HepG2 (cell line): ENCODE measurements at regions not wholly inside any gene's neighbourhood (a gene's known extent, or its start where the extent isn't known, plus 50 kb on each side); places are given as distances from the start of the nearest gene placed in this dataset.

ENCODE experiments used
- ARID3A ChIP-seq: IDR thresholded peaks from 2 replicates; pipeline ENCODE4 v1.6.1; 2012; ENCODE audit warnings: low read depth, low read length, improper control_type of control experiment
- ATF4 ChIP-seq, 2 experiments: fragments of 450-650 bp in 1 of 2; sonication (generic) in 1 of 2; formaldehyde crosslinking; IDR thresholded peaks; 2 replicates each; pipeline versions ENCODE4 v1.5.0 to v1.8.0; 2020 to 2022; ENCODE audit warnings: mild to moderate bottlenecking in 1 of 2, missing genetic modification reagents in 1 of 2
- ATF7 ChIP-seq, 2 experiments: fragments of 450-650 bp in 1 of 2; sonication (generic) in 1 of 2; formaldehyde crosslinking in 1 of 2; IDR thresholded peaks; 2 replicates each; pipeline versions ENCODE4 v1.4.0 to v1.6.1; 2016 to 2020; ENCODE audit warnings: antibody characterized with exemption in 1 of 2, mild to moderate bottlenecking in 1 of 2, missing genetic modification reagents in 1 of 2
- CSRNP2 ChIP-seq: sonication (generic); formaldehyde crosslinking; conservative IDR thresholded peaks from 2 replicates; pipeline ENCODE4 v1.8.0; 2022; ENCODE audit warnings: low read depth, missing genetic modification reagents
- FOXA1 ChIP-seq, 2 experiments: fragments of 450-650 bp in 1 of 2; sonication (generic) in 1 of 2; formaldehyde crosslinking in 1 of 2; IDR thresholded peaks; 2 replicates each; pipeline versions ENCODE4 v1.4.0 to v1.6.1; 2016 to 2020; ENCODE audit warnings: missing genetic modification reagents in 1 of 2
- GZF1 ChIP-seq: sonication (generic); formaldehyde crosslinking; IDR thresholded peaks from 2 replicates; pipeline ENCODE4 v1.5.1; 2020; ENCODE audit warnings: mild to moderate bottlenecking, missing genetic modification reagents
- PAF1 ChIP-seq: IDR thresholded peaks from 2 replicates; pipeline ENCODE4 v1.6.1; 2016; ENCODE audit warnings: missing genetic modification reagents, missing compliant biosample characterization
- PHF8 ChIP-seq: sonication (generic); formaldehyde crosslinking; IDR thresholded peaks from 2 replicates; pipeline ENCODE4 v1.5.0; 2020; ENCODE audit warnings: missing genetic modification reagents
- RFXAP ChIP-seq: sonication (generic); formaldehyde crosslinking; IDR thresholded peaks from 2 replicates; pipeline ENCODE4 v1.4.0; 2020; ENCODE audit warnings: missing genetic modification reagents, borderline replicate concordance
- ZFP90 ChIP-seq: sonication (generic); formaldehyde crosslinking; IDR thresholded peaks from 2 replicates; pipeline ENCODE4 v1.8.0; 2022; ENCODE audit warnings: missing genetic modification reagents, mild to moderate bottlenecking, inconsistent platforms, borderline replicate concordance
- ZSCAN20 ChIP-seq: sonication (generic); formaldehyde crosslinking; IDR thresholded peaks from 2 replicates; pipeline ENCODE4 v1.4.0; 2020; ENCODE audit warnings: missing genetic modification reagents, mild to moderate bottlenecking, borderline replicate concordance
- TF ChIP-seq, protein P1 (sequence below): sonication (generic); formaldehyde crosslinking; IDR thresholded peaks from 2 replicates; pipeline ENCODE4 v1.4.0; 2020; ENCODE audit warnings: mild to moderate bottlenecking, missing genetic modification reagents
- TF ChIP-seq, protein P2 (sequence below): IDR thresholded peaks from 2 replicates; pipeline ENCODE4 v1.6.1; 2016; ENCODE audit warnings: control low read depth
- TF ChIP-seq, protein P3 (sequence below): IDR thresholded peaks from 2 replicates; pipeline ENCODE4 v1.6.1; 2016

DNA sequence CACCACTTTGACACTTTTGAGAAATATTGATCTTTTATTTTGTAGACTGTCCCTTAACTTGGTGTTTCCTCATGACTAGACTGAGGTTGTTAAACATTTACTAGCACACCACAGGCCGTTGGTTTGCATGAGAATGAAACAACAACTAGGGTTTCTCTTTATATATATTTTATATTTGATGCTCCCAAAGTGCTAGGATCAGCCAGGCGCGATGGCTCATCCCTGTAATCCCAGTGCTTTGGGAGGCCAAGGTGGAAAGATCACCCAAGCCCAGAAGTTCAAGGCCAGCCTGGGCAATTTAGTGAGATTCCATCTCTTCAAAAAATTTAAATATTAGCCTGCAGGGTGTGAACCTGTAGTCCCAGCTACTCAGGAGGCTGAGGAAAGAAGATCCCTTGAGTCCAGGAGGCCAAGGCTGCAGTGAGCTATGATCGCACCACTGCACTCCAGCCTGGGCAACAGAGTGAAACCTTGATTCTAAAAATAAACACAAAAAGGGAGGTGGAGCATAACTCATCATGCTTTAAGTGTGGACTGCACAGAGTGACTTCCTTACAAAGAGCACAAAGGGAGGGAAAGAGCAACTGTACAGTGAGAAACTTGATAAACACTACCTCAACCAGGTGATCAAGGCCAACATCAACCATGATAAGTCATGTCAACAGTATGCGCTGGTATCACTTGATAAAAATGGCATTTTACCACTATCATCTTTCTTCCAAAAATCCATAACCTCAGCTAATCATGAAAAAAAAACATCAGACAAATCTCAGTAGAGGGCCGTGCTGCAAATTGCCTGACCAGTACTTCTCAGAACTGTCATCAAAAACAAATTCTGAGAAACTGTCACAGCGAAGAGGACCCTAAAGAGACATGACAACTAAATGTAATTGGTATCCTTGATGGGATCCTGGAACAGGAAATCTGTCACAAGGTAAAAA lies 72.8 kb upstream of the ATF7IP2 start (continued):
- no peak for TF ChIP-seq FOXA1 (IDR thresholded peaks at IDR 0.05)
- TF ChIP-seq FOXA1 (CRISPR knock-in tag; IDR thresholded peaks at IDR 0.05) = peak; percentile 65
- TF ChIP-seq CSRNP2 (CRISPR knock-in tag) = no peak
- peak; percentile 19 for TF ChIP-seq ARID3A
- 0 out of 2 replicates have a peak, but pooled peaks have one; percentile 68 for TF ChIP-seq GZF1
- peak; percentile 40; the same call in 1 of the 2 replicates for TF ChIP-seq PHF8
- 0 out of 2 replicates have a peak, but pooled peaks have one; percentile 47 for TF ChIP-seq RFXAP
- no peak for TF ChIP-seq ATF7 (IDR thresholded peaks at IDR 0.05)
- 0 out of 2 replicates have a peak, but pooled peaks have one; percentile 22 for TF ChIP-seq ATF7 (CRISPR knock-in tag; IDR thresholded peaks at IDR 0.05)
- TF ChIP-seq, protein P1, sequence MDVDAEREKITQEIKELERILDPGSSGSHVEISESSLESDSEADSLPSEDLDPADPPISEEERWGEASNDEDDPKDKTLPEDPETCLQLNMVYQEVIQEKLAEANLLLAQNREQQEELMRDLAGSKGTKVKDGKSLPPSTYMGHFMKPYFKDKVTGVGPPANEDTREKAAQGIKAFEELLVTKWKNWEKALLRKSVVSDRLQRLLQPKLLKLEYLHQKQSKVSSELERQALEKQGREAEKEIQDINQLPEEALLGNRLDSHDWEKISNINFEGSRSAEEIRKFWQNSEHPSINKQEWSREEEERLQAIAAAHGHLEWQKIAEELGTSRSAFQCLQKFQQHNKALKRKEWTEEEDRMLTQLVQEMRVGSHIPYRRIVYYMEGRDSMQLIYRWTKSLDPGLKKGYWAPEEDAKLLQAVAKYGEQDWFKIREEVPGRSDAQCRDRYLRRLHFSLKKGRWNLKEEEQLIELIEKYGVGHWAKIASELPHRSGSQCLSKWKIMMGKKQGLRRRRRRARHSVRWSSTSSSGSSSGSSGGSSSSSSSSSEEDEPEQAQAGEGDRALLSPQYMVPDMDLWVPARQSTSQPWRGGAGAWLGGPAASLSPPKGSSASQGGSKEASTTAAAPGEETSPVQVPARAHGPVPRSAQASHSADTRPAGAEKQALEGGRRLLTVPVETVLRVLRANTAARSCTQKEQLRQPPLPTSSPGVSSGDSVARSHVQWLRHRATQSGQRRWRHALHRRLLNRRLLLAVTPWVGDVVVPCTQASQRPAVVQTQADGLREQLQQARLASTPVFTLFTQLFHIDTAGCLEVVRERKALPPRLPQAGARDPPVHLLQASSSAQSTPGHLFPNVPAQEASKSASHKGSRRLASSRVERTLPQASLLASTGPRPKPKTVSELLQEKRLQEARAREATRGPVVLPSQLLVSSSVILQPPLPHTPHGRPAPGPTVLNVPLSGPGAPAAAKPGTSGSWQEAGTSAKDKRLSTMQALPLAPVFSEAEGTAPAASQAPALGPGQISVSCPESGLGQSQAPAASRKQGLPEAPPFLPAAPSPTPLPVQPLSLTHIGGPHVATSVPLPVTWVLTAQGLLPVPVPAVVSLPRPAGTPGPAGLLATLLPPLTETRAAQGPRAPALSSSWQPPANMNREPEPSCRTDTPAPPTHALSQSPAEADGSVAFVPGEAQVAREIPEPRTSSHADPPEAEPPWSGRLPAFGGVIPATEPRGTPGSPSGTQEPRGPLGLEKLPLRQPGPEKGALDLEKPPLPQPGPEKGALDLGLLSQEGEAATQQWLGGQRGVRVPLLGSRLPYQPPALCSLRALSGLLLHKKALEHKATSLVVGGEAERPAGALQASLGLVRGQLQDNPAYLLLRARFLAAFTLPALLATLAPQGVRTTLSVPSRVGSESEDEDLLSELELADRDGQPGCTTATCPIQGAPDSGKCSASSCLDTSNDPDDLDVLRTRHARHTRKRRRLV (CRISPR knock-in tag) = peak; percentile 71; the same call in 1 of the 2 replicates
- no peak for TF ChIP-seq PAF1 (CRISPR knock-in tag)
- TF ChIP-seq, protein P2, sequence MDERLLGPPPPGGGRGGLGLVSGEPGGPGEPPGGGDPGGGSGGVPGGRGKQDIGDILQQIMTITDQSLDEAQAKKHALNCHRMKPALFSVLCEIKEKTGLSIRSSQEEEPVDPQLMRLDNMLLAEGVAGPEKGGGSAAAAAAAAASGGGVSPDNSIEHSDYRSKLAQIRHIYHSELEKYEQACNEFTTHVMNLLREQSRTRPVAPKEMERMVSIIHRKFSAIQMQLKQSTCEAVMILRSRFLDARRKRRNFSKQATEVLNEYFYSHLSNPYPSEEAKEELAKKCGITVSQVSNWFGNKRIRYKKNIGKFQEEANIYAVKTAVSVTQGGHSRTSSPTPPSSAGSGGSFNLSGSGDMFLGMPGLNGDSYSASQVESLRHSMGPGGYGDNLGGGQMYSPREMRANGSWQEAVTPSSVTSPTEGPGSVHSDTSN = no peak
- no peak for TF ChIP-seq ZSCAN20
- 0 out of 2 replicates have a peak, but pooled peaks have one; percentile 79 for TF ChIP-seq ZFP90 (CRISPR knock-in tag)
- TF ChIP-seq, protein P3, sequence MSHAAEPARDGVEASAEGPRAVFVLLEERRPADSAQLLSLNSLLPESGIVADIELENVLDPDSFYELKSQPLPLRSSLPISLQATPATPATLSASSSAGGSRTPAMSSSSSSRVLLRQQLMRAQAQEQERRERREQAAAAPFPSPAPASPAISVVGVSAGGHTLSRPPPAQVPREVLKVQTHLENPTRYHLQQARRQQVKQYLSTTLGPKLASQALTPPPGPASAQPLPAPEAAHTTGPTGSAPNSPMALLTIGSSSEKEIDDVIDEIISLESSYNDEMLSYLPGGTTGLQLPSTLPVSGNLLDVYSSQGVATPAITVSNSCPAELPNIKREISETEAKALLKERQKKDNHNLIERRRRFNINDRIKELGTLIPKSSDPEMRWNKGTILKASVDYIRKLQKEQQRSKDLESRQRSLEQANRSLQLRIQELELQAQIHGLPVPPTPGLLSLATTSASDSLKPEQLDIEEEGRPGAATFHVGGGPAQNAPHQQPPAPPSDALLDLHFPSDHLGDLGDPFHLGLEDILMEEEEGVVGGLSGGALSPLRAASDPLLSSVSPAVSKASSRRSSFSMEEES (CRISPR knock-in tag) = 0 out of 2 replicates have a peak, but pooled peaks have one; percentile 11
- 0 out of 4 replicates have a peak, but pooled peaks of 1 of the 2 experiments have one; percentile 22 for TF ChIP-seq ATF4 (CRISPR knock-in tag; IDR thresholded peaks at IDR 0.05)
